ENCODE measurements at regions not wholly inside any gene's neighbourhood (a gene's known extent, or its start where the extent isn't known, plus 50 kb on each side); places are given as distances from the start of the nearest gene placed in this dataset.
"Not testable (repeated sequence)": the region's sequence is repeated elsewhere in the genome, so short reads cannot be mapped to it uniquely, and the experiment has no call there.

- TF ChIP-seq ZFX (IDR thresholded peaks at IDR 0.05) (no peak), CTCF (conservative IDR thresholded peaks at IDR 0.05) (no peak)
- no peak overlapping the region for H3K27ac ChIP-seq
Observed at GRCh38 chr2:161070693-161071479, 89.3 kb upstream of the TANK start.

- H3K27ac ChIP-seq = not testable (repeated sequence)
Observed at GRCh38 chr2:161072436-161072835, 87.8 kb upstream of the TANK start.

- no peak for TF ChIP-seq CTCF (conservative IDR thresholded peaks at IDR 0.05)
- no peak for TF ChIP-seq ZFX (IDR thresholded peaks at IDR 0.05)
- no peak overlapping the region for H3K27ac ChIP-seq
Observed at GRCh38 chr2:161075701-161076100, 84.5 kb upstream of the TANK start.

GRCh38 chr2:161076936-161077335 is 83.3 kb upstream of the TANK start:
- no peak for TF ChIP-seq CTCF (conservative IDR thresholded peaks at IDR 0.05)
- no peak for TF ChIP-seq ZFX (IDR thresholded peaks at IDR 0.05)
- no peak overlapping the region for H3K27ac ChIP-seq

GRCh38 chr2:161077367-161078210 is 82.6 kb upstream of the TANK start:
- TF ChIP-seq ZFX (IDR thresholded peaks at IDR 0.05) (no peak), CTCF (conservative IDR thresholded peaks at IDR 0.05) (no peak)

GRCh38 chr2:161078211-161078539 is 82.1 kb upstream of the TANK start:
- H3K27ac ChIP-seq = no peak overlapping the region
- TF ChIP-seq CTCF (conservative IDR thresholded peaks at IDR 0.05) = no peak
- TF ChIP-seq ZFX (IDR thresholded peaks at IDR 0.05) = no peak

More at GRCh38 chr2:161077367-161078210, 82.6 kb upstream of the TANK start:
- H3K27ac ChIP-seq = no peak overlapping the region

- TF ChIP-seq ZFX (IDR thresholded peaks at IDR 0.05) (no peak), CTCF (conservative IDR thresholded peaks at IDR 0.05) (no peak)
- H3K27ac ChIP-seq = no peak overlapping the region
Observed at GRCh38 chr2:161085149-161085548, 75.1 kb upstream of the TANK start.

Measured in C4-2B (cell line).